H1 (cell line): ENCODE measurements at regions not wholly inside any gene's neighbourhood (a gene's known extent, or its start where the extent isn't known, plus 50 kb on each side); places are given as distances from the start of the nearest gene placed in this dataset.

Experiments
- BACH1 ChIP-seq: IDR thresholded peaks from 2 replicates; pipeline ENCODE4 v1.6.1; 2012; ENCODE audit warnings: low read length, improper control_type of control experiment
- CBX5 ChIP-seq: fragments of 300-800, 300-1000 bp; sonication (generic); IDR thresholded peaks from 2 replicates; pipeline ENCODE4 v1.7.1; 2016; ENCODE audit warnings: antibody characterized with exemption, low read length, low read depth
- CTBP2 ChIP-seq: IDR thresholded peaks from 2 replicates; pipeline ENCODE4 v1.7.0; 2011; ENCODE audit warnings: borderline replicate concordance, mild to moderate bottlenecking, moderate library complexity, mixed read lengths, low read length; ENCODE audit not compliant: insufficient read depth, insufficient read length
- EGR1 ChIP-seq: IDR thresholded peaks from 2 replicates; pipeline ENCODE4 v1.6.1; 2011; ENCODE audit warnings: low read depth, low read length, borderline replicate concordance
- KDM5A ChIP-seq: fragments of 200-600 bp; IDR thresholded peaks from 2 replicates; pipeline ENCODE4 v1.7.1; 2012; ENCODE audit warnings: mild to moderate bottlenecking, low read length, inconsistent platforms, mixed read lengths
- SIN3A ChIP-seq, 2 experiments: IDR thresholded peaks in 1 of 2; conservative IDR thresholded peaks in 1 of 2; 2 replicates each; pipeline ENCODE4 v1.6.1; 2011 to 2012; ENCODE audit warnings: low read length in 2 of 2, improper control_type of control experiment in 1 of 2, low read depth in 1 of 2, mild to moderate bottlenecking in 1 of 2
- TBP ChIP-seq: IDR thresholded peaks from 2 replicates; pipeline ENCODE4 v1.6.1; 2011; ENCODE audit warnings: low read depth, low read length, improper control_type of control experiment
- TF ChIP-seq, protein P1 (sequence below): fragments of 300-600 bp; sonication (generic); IDR thresholded peaks from 2 replicates; pipeline ENCODE4 v1.7.1; 2012; ENCODE audit warnings: low read length, moderate library complexity, mild to moderate bottlenecking, inconsistent platforms; ENCODE audit not compliant: insufficient replicate concordance
- TF ChIP-seq, protein P2 (sequence below): IDR thresholded peaks from 2 replicates; pipeline ENCODE4 v1.6.1; 2012; ENCODE audit warnings: inconsistent platforms

DNA sequence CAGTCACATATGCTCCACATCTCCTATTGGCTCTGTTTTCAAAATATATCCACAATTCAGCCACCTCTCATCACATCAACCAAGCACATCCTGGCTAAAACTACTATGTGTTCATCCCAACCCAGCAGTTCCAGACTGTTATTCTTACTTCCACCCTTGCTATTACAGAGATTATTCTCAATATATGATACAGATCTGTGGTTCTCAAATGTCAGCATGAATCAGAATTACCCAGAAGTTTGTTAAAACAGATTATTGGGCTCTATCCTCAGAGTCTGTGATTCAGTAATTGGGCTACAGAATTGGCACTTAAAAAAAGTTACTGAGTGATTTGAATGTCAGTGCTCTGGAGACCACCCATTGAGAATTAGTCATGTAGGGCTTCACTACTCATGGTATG is 78.8 kb upstream of the IZUMO3 start (continued):
- TF ChIP-seq, protein P1, sequence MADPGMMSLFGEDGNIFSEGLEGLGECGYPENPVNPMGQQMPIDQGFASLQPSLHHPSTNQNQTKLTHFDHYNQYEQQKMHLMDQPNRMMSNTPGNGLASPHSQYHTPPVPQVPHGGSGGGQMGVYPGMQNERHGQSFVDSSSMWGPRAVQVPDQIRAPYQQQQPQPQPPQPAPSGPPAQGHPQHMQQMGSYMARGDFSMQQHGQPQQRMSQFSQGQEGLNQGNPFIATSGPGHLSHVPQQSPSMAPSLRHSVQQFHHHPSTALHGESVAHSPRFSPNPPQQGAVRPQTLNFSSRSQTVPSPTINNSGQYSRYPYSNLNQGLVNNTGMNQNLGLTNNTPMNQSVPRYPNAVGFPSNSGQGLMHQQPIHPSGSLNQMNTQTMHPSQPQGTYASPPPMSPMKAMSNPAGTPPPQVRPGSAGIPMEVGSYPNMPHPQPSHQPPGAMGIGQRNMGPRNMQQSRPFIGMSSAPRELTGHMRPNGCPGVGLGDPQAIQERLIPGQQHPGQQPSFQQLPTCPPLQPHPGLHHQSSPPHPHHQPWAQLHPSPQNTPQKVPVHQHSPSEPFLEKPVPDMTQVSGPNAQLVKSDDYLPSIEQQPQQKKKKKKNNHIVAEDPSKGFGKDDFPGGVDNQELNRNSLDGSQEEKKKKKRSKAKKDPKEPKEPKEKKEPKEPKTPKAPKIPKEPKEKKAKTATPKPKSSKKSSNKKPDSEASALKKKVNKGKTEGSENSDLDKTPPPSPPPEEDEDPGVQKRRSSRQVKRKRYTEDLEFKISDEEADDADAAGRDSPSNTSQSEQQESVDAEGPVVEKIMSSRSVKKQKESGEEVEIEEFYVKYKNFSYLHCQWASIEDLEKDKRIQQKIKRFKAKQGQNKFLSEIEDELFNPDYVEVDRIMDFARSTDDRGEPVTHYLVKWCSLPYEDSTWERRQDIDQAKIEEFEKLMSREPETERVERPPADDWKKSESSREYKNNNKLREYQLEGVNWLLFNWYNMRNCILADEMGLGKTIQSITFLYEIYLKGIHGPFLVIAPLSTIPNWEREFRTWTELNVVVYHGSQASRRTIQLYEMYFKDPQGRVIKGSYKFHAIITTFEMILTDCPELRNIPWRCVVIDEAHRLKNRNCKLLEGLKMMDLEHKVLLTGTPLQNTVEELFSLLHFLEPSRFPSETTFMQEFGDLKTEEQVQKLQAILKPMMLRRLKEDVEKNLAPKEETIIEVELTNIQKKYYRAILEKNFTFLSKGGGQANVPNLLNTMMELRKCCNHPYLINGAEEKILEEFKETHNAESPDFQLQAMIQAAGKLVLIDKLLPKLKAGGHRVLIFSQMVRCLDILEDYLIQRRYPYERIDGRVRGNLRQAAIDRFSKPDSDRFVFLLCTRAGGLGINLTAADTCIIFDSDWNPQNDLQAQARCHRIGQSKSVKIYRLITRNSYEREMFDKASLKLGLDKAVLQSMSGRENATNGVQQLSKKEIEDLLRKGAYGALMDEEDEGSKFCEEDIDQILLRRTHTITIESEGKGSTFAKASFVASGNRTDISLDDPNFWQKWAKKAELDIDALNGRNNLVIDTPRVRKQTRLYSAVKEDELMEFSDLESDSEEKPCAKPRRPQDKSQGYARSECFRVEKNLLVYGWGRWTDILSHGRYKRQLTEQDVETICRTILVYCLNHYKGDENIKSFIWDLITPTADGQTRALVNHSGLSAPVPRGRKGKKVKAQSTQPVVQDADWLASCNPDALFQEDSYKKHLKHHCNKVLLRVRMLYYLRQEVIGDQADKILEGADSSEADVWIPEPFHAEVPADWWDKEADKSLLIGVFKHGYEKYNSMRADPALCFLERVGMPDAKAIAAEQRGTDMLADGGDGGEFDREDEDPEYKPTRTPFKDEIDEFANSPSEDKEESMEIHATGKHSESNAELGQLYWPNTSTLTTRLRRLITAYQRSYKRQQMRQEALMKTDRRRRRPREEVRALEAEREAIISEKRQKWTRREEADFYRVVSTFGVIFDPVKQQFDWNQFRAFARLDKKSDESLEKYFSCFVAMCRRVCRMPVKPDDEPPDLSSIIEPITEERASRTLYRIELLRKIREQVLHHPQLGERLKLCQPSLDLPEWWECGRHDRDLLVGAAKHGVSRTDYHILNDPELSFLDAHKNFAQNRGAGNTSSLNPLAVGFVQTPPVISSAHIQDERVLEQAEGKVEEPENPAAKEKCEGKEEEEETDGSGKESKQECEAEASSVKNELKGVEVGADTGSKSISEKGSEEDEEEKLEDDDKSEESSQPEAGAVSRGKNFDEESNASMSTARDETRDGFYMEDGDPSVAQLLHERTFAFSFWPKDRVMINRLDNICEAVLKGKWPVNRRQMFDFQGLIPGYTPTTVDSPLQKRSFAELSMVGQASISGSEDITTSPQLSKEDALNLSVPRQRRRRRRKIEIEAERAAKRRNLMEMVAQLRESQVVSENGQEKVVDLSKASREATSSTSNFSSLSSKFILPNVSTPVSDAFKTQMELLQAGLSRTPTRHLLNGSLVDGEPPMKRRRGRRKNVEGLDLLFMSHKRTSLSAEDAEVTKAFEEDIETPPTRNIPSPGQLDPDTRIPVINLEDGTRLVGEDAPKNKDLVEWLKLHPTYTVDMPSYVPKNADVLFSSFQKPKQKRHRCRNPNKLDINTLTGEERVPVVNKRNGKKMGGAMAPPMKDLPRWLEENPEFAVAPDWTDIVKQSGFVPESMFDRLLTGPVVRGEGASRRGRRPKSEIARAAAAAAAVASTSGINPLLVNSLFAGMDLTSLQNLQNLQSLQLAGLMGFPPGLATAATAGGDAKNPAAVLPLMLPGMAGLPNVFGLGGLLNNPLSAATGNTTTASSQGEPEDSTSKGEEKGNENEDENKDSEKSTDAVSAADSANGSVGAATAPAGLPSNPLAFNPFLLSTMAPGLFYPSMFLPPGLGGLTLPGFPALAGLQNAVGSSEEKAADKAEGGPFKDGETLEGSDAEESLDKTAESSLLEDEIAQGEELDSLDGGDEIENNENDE = no peak
- no peak for TF ChIP-seq TBP
- TF ChIP-seq CTBP2 = no peak
- no peak for TF ChIP-seq BACH1
- TF ChIP-seq SIN3A (conservative IDR thresholded peaks at IDR 0.05 in 1 of 2, IDR thresholded peaks at IDR 0.05 in 1 of 2; ENCODE audit: low read depth in 1 of 2, low read length in 2 of 2) = no peak
- no peak for TF ChIP-seq EGR1
- no peak for TF ChIP-seq KDM5A
- TF ChIP-seq, protein P2, sequence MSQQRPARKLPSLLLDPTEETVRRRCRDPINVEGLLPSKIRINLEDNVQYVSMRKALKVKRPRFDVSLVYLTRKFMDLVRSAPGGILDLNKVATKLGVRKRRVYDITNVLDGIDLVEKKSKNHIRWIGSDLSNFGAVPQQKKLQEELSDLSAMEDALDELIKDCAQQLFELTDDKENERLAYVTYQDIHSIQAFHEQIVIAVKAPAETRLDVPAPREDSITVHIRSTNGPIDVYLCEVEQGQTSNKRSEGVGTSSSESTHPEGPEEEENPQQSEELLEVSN = no peak
- TF ChIP-seq CBX5 = no peak
